DOHH2 (cell line): ENCODE measurements at regions not wholly inside any gene's neighbourhood (a gene's known extent, or its start where the extent isn't known, plus 50 kb on each side); places are given as distances from the start of the nearest gene placed in this dataset.

Source experiments
- H3F3A ChIP-seq: fragments of 200-600 bp; sonication (generic), shearing (Covaris generic); 2 replicates; pipeline ENCODE4 v1.6.0; 2016; ENCODE audit warnings: antibody characterized with exemption, mild to moderate bottlenecking; ENCODE audit not compliant: control insufficient read depth, insufficient read depth
- H3K27ac ChIP-seq: fragments of 200-600 bp; sonication (generic); 2 replicates; pipeline ENCODE4 v1.5.1; 2014; ENCODE audit warnings: low read depth, mild to moderate bottlenecking, low read length, moderate library complexity
- H3K27me3 ChIP-seq: fragments of 200-600 bp; sonication (generic); 2 replicates; pipeline ENCODE4 v1.6.1; 2014; ENCODE audit warnings: mild to moderate bottlenecking, low read length, mixed read lengths; ENCODE audit not compliant: control insufficient read depth
- H3K36me3 ChIP-seq: fragments of 200-600 bp; sonication (generic); 2 replicates; pipeline ENCODE4 v1.6.1; 2014; ENCODE audit warnings: mild to moderate bottlenecking, low read length, moderate library complexity, mixed read lengths; ENCODE audit not compliant: control insufficient read depth
- H3K4me1 ChIP-seq: fragments of 200-600 bp; sonication (generic); 2 replicates; pipeline ENCODE4 v1.6.1; 2014; ENCODE audit warnings: mild to moderate bottlenecking, low read length, mixed read lengths; ENCODE audit not compliant: control insufficient read depth
- H3K4me2 ChIP-seq: fragments of 200-600 bp; sonication (generic); 2 replicates; pipeline ENCODE4 v1.6.0; 2014; ENCODE audit warnings: mild to moderate bottlenecking, low read length, moderate library complexity
- H3K4me3 ChIP-seq: fragments of 200-600 bp; sonication (generic); 2 replicates; pipeline ENCODE4 v1.5.1; 2014; ENCODE audit warnings: mild to moderate bottlenecking, low read length, mixed read lengths
- H3K79me2 ChIP-seq: fragments of 200-600 bp; sonication (generic); 2 replicates; pipeline ENCODE4 v1.6.1; 2014; ENCODE audit warnings: mild to moderate bottlenecking, low read length, mixed read lengths; ENCODE audit not compliant: control insufficient read depth
- H3K9me2 ChIP-seq: fragments of 200-600 bp; sonication (generic); replicated peaks from 2 replicates; pipeline ENCODE4 v1.6.1; 2014; ENCODE audit warnings: mild to moderate bottlenecking, low read length, mixed read lengths; ENCODE audit not compliant: control insufficient read depth
- H3K9me3 ChIP-seq: fragments of 200-600 bp; sonication (generic); 2 replicates; pipeline ENCODE4 v1.6.1; 2014; ENCODE audit warnings: antibody characterized with exemption, low read length, mixed read lengths; ENCODE audit not compliant: control insufficient read depth, insufficient read depth
- H4K20me1 ChIP-seq: fragments of 200-600 bp; sonication (generic); 2 replicates; pipeline ENCODE4 v1.6.0; 2014; ENCODE audit warnings: low read depth, mild to moderate bottlenecking, antibody characterized with exemption, low read length, moderate library complexity; ENCODE audit not compliant: control insufficient read depth, insufficient read depth
- EZH2phosphoT487 ChIP-seq: fragments of 200-600 bp; sonication (generic); IDR thresholded peaks from 2 replicates; pipeline ENCODE4 v1.6.1; 2017; ENCODE audit warnings: borderline replicate concordance, mild to moderate bottlenecking, antibody characterized with exemption, low read length, moderate library complexity, mixed read lengths
- TF ChIP-seq, protein P1 (sequence below): fragments of 200-600 bp; sonication (generic); IDR thresholded peaks from one replicate; pipeline ENCODE4 v1.5.1; 2014; ENCODE audit warnings: antibody characterized with exemption, mild to moderate bottlenecking, low read depth, low read length; ENCODE audit not compliant: poor library complexity, severe bottlenecking

DNA sequence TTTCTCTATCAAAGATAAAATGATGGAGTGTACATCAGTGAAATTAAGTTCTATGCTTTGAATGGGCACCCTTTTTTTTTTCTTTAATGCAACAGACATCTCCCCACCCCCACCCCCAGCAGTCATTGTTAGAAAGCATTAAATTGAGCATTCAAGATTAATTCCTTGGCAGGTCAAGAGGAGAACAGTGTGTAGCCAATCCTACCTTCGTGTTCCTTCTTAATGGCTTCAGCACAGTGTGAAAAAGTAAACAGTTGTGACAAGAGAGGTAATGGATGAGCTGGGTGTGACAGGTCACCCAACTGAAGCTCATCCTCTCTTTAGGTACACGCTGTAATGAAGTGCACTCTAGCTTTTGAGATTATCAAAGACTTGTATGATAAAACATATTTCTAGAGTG is 198.5 kb upstream of the RARB start:
- Histone ChIP-seq H3K36me3 (no peaks in the 10 kb centered on the region), H3K27ac (no peak overlapping the region), H3K79me2 (no peaks in the 10 kb centered on the region), H3K27me3 (no peaks in the 10 kb centered on the region), H3K4me3 (no peak overlapping the region), H3K9me3 (no peaks in the 10 kb centered on the region), H4K20me1 (no peaks in the 10 kb centered on the region), H3K9me2 (no peaks in the 10 kb centered on the region; the same call in 1 of the 2 replicates), H3K4me2 (no peak overlapping the region), H3F3A (no peaks in the 10 kb centered on the region), H3K4me1 (no peaks in the 10 kb centered on the region)
- TF ChIP-seq, protein P1, sequence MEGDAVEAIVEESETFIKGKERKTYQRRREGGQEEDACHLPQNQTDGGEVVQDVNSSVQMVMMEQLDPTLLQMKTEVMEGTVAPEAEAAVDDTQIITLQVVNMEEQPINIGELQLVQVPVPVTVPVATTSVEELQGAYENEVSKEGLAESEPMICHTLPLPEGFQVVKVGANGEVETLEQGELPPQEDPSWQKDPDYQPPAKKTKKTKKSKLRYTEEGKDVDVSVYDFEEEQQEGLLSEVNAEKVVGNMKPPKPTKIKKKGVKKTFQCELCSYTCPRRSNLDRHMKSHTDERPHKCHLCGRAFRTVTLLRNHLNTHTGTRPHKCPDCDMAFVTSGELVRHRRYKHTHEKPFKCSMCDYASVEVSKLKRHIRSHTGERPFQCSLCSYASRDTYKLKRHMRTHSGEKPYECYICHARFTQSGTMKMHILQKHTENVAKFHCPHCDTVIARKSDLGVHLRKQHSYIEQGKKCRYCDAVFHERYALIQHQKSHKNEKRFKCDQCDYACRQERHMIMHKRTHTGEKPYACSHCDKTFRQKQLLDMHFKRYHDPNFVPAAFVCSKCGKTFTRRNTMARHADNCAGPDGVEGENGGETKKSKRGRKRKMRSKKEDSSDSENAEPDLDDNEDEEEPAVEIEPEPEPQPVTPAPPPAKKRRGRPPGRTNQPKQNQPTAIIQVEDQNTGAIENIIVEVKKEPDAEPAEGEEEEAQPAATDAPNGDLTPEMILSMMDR = no peak
- no peak for TF ChIP-seq EZH2phosphoT487

DNA sequence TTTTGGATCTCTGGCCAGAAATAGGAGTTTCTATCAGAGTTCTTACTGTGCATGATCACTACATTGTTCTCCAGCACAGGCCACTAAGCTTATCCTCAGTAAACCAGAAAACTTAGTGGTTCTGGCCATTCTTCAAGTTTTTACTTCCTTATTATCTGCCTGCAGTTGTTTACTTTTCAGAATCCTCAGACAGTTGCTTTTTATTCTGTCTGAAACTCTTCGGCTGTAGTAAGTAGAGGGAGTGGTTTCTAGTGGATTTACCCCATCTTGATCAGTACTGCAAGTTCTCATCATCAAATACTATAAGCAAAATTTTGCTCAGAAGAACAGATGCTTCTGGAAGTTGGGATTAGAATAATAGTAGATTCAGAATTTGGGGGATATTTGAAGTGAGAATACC is 193.0 kb upstream of the RARB start:
- H3K9me3 ChIP-seq = no peaks in the 10 kb centered on the region
- H3K79me2 ChIP-seq = no peaks in the 10 kb centered on the region
- H3K36me3 ChIP-seq = no peaks in the 10 kb centered on the region
- no peaks in the 10 kb centered on the region for H4K20me1 ChIP-seq
- H3K4me1 ChIP-seq = no peaks in the 10 kb centered on the region
- H3K9me2 ChIP-seq = no peaks in the 10 kb centered on the region; the same call in 1 of the 2 replicates
- no peaks in the 10 kb centered on the region for H3F3A ChIP-seq
- H3K27ac ChIP-seq = no peak overlapping the region
- no peak for TF ChIP-seq EZH2phosphoT487
- TF ChIP-seq, protein P1 = no peak
- H3K4me2 ChIP-seq = no peak overlapping the region
- H3K27me3 ChIP-seq = no peaks in the 10 kb centered on the region
- H3K4me3 ChIP-seq = no peak overlapping the region

DNA sequence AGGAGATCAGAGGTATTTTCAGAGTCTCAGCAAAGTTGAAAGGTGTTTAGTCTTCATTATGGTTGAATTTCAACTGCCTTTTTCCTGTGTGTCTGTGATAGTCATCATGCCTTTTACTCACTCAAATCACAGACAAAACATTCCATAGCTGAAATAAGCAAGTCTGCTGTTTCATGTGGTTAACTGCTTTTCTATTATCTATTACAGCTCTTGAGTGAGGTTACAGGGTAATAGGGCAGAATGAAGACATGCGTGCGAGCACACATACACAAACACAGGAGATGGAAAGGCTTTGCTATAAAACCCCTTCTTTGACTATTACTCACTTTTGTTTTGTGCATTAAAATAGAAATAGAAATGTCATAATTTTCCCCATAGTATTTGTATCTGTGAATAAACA is 192.6 kb upstream of the RARB start:
- Histone ChIP-seq H3K4me1 (no peaks in the 10 kb centered on the region), H3K4me3 (no peak overlapping the region), H3K36me3 (no peaks in the 10 kb centered on the region), H3K27me3 (no peaks in the 10 kb centered on the region), H3K9me3 (no peaks in the 10 kb centered on the region), H3K9me2 (no peaks in the 10 kb centered on the region; the same call in 1 of the 2 replicates), H3K27ac (no peak overlapping the region), H3F3A (no peaks in the 10 kb centered on the region), H4K20me1 (no peaks in the 10 kb centered on the region), H3K79me2 (no peaks in the 10 kb centered on the region), H3K4me2 (no peak overlapping the region)
- TF ChIP-seq EZH2phosphoT487 = no peak
- TF ChIP-seq, protein P1 = no peak
